HG03460 (cell line): ENCODE measurements at regions not wholly inside any gene's neighbourhood (a gene's known extent, or its start where the extent isn't known, plus 50 kb on each side); places are given as distances from the start of the nearest gene placed in this dataset.
A peak's percentile ranks its signal among the peaks of the same experiment; 100 is the strongest.
"Not testable (repeated sequence)": the region's sequence is repeated elsewhere in the genome, so short reads cannot be mapped to it uniquely, and the experiment has no call there.

Source experiments
- ATAC-seq: cut with Tn5 transposase; IDR thresholded peaks from one replicate; pipeline ENCODE4 v1.9.1; 2021; ENCODE audit not compliant: unreplicated experiment

- no peak for ATAC-seq
Observed at GRCh38 chr1:240722788-240723187, 110.8 kb upstream of the GREM2 start.

GRCh38 chr1:240720976-240721375 is 109.0 kb upstream of the GREM2 start:
- no peak for ATAC-seq

- no peak for ATAC-seq
Observed at GRCh38 chr1:240719953-240720700, 108.2 kb upstream of the GREM2 start.

GRCh38 chr1:240716538-240716937 is 104.6 kb upstream of the GREM2 start:
- ATAC-seq: not testable (repeated sequence)

- no peak for ATAC-seq
Observed at GRCh38 chr1:240714568-240715292, 102.8 kb upstream of the GREM2 start.

- ATAC-seq: no peak
Observed at GRCh38 chr1:240712014-240712731, 100.2 kb upstream of the GREM2 start.

GRCh38 chr1:240711020-240711419 is 99.1 kb upstream of the GREM2 start:
- no peak for ATAC-seq

GRCh38 chr1:240709676-240710075 is 97.7 kb upstream of the GREM2 start:
- ATAC-seq: no peak

GRCh38 chr1:240706150-240706935 is 94.4 kb upstream of the GREM2 start:
- ATAC-seq: no peak

- no peak for ATAC-seq
Observed at GRCh38 chr1:240705579-240705978, 93.6 kb upstream of the GREM2 start.

- ATAC-seq: no peak
Observed at GRCh38 chr1:240701412-240701811, 89.5 kb upstream of the GREM2 start.

GRCh38 chr1:240695416-240695815 is 83.5 kb upstream of the GREM2 start:
- ATAC-seq: no peak

GRCh38 chr1:240693844-240694243 is 81.9 kb upstream of the GREM2 start:
- ATAC-seq: no peak

- ATAC-seq: no peak
Observed at GRCh38 chr1:240693036-240693435, 81.1 kb upstream of the GREM2 start.

GRCh38 chr1:240691909-240692705 is 80.2 kb upstream of the GREM2 start:
- ATAC-seq: no peak

GRCh38 chr1:240691501-240691900 is 79.5 kb upstream of the GREM2 start:
- ATAC-seq: no peak

- ATAC-seq: peak; percentile 84
Observed at GRCh38 chr1:240687820-240688219, 75.9 kb upstream of the GREM2 start.

GRCh38 chr1:240683576-240683975 is 71.6 kb upstream of the GREM2 start:
- ATAC-seq: no peak

GRCh38 chr1:240682859-240683242 is 70.9 kb upstream of the GREM2 start:
- ATAC-seq: no peak

- no peak for ATAC-seq
Observed at GRCh38 chr1:240682166-240682858, 70.4 kb upstream of the GREM2 start.
